GF-D8 (cell line): ENCODE measurements at regions not wholly inside any gene's neighbourhood (a gene's known extent, or its start where the extent isn't known, plus 50 kb on each side); places are given as distances from the start of the nearest gene placed in this dataset.

Experiments
- DNase-seq: peaks from one replicate; lab custom pipeline; 2025; lab: John Stamatoyannopoulos, UW

DNA sequence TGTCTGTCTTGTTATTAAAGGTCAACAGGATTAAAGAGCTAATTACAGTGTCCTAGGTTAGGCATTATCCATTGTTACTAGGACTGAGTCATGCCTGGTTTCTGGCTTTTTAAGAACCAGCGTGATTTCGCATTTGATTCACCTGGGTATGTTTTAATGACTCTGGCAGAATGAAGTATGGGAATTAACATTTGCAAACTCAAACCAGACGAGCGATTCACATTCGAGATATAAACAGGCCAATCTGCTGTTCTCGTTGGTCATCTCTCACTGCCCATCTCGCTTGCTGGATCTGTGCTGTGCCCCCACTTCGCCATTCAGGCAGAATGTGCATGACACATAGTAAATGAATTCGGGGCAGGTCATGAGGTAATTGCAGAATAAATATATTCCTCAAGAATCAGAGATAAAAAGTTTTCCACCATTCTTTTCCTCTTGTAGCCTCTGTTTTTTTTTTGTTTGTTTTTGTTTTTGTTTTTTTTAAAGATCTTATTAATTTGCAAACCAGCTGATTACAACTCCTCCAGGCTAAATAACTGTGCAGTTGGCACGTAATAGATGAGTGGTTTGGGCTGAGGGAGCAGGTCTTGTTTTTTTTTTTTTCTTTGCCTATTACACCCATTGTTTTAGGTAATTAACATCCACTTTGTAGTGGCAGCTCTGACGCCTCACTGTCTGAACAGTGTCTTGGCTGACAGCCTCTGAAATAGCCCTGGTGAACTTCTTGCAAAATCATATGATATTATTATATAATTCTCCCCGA lies 313.5 kb upstream of the MSX2 start:
- no peak for DNase-seq

DNA sequence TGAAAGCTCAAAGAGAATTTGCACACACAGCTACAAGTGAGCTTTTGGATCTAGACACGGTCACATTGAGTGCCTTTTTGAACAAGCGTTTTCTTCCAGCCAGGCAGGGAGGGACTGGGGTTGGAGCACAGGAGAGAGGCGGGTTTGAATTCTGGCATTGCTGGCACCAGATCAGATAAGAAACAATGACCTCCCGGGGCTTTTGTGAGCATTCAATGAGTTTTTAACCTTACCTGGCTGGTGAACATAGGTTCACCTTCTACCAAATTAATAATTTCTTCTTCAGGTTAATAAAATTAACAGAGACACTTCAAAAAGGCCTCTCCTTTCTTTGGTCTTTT lies 312.9 kb upstream of the MSX2 start:
- no peak for DNase-seq

DNA sequence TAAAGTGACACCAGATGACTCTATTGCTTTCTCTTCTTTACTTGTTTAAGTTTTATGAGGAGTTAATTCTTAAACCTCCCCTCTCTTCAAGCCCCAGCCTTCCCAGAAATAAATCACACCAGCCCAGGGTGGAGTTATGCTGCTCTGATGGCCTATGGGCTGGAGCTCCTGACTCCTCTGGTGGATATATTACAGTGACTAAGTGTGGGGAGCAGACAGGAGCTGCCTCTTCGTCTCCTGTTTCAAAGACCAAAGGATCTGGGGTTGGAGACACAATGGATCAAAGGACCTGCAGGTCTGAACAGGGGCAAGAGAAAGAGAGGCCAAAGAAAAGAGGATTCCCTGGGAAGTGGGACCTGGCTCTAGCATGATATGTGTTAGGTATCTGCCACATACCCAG lies 312.0 kb upstream of the MSX2 start:
- no peak for DNase-seq

DNA sequence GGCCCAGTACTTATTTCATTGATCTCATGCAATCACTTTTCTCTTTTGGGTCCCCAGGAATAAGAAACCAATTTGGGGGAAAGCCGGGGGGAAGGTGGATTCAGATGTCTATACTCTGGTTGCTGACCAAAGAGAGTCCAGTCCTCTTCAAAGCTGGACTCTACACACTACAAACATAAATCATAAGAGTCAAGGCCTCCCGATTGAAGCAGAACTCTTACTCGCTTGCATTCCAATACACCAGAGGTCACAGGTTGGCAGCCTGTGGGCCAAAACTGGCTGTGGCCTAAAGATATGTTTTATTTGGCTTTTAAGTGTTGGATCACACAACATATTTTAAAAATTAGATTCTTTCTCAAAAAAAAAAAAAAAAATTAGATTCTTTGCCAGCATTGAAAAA lies 311.4 kb upstream of the MSX2 start:
- DNase-seq = no peak

DNA sequence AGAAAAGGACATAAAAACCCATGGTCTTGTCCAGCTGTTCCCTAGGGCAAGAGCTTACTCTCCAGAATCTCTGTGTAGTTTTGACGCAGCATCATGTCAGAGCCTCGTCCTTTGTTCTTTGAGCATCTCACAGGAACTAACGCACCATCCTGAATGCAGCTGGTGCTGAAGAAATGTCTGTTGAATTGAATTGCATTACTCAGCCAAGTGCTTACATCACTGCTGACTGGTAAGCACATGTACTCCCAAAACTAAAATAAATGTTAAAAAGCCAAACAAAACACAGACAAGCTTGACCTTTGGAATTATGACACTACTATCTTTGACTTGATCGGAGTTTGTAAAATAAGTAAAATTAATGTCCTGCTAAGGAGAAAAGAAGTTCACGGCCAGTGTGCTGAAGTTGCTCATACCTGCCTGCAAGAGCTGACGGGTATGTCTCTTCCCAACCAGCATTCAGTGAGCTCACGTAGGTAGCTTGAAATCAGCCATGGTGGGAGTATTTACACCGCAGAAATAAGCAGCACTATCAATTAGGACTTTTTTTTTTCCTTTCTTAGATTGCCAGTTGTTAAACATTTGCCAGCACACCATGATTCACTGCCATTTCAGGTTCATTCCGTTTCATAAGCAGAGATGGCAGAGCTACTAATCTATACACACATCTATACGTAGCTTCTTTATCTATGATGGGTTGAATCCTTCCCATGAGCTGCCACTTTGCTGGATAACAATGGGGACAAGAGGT lies 310.6 kb upstream of the MSX2 start:
- no peak for DNase-seq

DNA sequence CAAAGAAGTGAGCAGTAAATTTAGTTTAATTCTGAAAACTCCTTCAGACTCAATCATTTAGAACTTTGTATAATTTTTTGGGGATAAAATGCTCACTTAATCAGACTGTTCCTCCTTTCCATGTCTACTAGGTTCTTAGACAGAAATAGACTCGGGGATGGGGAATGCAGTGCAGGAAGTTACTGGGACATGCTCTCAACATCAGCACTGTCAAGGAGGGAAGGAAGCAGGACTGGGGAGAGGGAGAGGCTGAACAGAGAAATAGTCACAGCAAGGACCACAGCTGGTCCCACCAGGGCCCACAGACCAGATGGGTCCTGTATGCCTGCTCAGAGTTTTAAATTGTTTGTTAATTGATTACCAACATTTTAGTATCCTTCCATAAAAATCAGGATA lies 310.1 kb upstream of the MSX2 start:
- DNase-seq = no peak

DNA sequence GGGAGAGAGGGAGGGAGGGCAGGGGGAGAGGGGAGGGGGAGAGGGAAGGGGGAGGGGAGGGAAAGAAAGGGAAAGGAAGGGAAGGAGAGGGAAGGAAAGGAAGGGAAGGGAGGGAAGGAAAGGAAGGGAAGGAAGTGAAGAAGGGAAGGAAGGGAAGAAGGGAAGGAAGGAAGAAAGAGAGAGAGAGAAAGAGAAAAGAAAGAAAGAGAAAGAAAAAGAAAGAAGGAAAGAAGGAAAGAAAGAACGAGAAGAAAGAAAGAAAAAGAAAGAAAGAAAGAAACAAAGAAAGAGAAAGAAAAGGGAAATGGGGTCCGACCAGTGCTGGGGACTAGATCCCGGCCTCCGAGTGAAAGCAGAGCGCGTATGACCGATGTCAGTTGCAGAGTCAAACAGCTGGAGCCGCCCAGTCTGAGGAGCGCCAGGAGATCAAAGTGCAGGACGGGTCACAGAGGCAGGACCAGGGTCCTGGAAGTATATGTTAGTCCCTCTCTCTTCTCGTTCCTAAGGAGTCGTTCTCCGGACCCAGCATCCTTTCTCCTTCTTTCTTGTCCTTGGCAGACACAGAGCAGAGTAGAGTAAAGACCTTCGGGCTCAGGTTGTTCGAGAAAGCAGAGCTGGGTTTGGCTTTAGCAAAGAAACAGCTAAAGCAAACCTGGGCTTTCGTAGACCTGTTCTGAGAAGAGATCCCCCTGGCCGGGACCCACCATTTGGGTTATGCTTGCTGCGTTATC lies 305.4 kb upstream of the MSX2 start:
- DNase-seq = no peak

DNA sequence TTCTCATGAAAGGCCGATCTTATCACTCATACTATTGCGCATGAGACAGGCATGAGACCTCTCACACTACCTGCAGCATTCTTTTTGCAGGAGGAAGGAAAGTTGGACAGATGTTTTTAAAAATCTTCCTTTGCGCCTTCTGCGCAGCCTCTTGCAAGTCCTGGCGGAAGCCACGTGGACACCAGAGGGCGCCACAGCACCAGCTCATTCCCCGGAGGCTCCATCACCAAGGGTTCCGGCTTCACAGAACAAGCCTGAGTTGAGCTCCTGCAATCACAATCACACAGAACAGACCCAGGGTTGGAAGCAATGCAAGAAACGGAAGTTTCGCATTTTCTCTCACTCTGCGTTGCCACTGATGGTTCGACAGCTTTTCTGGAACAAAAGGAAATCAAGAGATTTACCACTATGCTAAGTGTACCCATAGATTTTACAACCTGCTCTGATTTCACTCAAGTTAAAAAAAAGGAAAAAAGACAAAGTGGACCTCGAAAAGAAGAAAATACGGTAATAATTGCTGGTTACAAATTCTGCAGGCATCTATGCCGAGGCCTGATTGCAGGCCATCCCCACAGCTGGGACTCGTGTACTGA lies 304.7 kb upstream of the MSX2 start:
- DNase-seq = peak; percentile 4

DNA sequence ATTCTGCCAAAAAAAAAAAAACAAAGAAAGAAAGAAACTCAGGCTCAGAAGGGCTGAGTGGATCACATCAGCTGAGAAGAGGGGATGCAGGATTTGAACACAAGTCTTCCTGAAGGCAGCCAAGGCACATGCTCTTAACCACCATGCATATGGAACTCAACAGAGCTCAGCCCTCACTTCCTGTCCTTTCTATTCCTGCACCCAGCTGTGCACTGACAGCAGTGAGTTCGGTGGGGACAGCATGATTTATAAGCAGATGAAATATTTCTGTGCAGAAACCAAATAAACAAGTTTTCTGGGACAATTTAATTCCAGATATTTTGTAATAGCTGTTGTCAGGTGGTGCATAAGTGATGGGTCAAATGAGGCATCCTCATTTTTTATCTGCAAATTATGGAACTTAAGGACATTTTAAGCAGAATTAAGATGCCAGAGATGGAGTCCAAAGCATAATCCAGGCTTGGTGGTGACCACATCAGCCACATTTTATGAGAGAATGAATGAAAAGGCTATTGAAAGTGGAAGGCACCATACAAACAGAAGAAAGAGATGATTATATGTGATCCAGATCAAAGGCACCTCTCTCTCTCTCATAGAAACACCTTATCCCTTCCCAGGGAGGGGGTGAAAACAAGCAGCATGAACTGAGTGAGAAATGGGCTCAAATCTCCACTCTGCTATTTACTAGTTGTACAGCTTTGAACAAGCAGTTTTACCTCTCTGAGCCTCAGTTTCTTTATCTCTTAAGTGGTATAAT lies 303.6 kb upstream of the MSX2 start:
- DNase-seq = no peak

DNA sequence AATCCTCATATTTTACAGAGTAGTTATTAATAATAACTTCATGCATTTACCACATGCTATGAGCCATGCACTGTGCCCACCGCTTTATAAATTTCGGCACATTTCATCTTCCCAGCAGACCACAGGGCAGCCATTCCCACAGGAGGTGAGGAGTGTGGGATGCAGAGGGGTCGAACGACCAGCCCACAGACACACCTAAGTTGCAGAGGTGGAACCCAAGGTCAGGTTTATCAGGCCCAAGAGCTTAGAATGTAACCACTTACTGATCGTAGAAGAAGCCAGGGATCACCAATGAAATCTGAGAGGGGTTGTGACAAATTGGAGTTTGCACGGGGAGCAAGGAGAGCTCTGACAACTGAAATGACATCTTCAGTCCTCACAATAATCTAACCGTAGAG lies 303.0 kb upstream of the MSX2 start:
- no peak for DNase-seq

DNA sequence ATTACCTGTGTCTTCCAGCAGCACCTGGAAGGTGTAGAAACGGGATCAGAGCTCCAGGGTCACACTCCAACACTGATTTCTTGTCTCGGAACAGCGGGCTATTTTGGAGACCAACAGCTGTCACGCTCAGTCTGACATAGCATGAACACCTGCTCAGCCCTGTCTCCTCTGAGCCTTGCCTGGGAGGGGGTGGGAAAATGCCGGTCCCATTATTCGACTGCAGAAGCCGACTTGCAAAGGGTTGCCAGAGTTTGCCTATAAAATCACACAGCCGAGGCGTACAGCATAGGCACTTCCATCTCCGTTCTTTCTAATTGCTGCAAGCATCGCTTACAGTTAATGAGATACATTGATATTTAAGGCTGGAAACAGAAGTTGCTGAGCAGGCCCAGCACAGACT lies 300.8 kb upstream of the MSX2 start:
- no peak for DNase-seq

DNA sequence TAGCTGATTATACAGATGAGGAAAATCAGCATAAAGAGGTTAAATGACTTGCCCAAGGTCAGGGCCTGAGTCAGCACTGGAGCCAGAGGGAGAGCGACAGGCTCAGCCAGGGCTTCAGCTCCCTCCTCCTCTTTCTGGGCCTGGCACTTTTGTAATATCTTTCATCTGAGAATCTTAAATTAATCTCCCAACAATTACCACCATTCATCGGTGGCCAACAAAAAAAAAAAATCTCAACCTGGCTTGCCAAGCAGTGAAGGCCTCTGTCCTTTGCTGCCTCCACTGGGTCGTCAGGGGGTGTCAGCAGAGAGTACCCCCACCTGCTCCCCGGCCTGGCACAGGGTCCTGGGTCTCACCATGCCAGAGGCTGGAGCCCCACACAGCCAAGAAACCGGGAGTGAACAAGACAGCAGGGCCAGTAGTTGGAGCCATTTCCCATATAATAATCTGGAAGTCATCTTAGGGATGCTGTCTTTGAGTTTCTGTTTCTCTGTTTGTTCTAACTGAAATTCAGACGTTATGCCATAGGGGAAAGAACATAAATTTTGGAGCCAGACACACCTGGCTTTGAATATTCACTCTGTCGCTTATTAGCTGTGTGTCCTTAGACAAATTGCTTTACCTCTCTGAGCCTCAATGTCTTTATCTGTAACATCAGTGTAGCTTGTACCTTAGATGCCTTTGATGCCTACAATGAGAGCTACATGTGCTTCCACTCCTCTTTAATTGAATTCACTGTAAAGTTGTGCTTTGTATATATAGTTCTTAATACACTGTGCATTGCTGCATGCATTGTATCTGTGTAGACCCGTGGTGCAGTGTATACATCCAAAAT lies 299.9 kb upstream of the MSX2 start:
- no peak for DNase-seq

DNA sequence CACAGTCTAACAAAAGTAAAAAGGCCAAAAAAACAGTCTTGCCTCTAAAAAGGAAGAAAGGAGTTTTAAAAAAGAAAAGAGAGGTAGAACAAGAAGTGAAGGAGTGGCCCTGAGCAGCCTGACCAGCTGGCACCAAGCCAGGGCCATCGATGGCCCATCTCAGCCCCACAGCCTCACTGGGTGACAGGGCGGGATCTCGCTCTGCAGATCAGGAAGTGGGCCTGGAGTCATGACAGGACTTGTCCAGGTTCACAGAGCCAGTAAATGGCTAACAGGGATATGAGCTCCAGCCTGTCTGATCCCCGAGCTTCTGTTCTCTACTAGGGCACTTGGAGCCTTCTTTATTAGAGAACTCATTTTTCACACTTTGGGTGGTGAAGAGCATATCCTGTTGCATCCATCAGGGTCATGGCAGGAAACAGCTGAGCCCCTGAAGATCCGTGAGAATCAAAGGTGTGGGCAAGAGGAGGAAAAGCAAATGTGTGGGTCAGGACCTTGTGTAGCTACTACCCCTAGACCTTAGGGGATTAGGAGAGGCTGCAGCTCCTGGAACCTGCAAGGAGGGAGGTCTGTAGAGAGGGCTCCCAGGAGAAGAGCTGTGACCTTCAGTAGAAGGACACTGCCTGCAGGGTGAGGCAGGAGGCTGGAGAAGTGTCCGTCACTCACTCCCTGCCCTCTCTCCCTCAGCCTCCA lies 299.0 kb upstream of the MSX2 start:
- DNase-seq = no peak

DNA sequence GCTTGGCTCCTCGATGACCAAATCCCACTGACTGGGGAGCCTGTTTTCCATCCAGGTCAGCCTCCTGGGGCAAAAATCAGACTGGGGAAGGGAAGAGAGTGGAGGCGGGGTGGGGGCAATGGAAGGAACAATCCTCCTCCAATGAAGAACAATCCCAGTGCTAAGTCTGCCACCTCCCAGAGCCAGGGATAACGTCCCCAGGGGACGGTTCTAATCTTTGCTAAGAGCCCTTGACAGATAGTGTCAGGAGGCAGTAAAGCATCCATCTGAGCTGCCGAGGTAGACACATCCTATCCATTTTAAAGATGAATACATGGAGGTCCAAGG lies 298.5 kb upstream of the MSX2 start:
- no peak for DNase-seq

DNA sequence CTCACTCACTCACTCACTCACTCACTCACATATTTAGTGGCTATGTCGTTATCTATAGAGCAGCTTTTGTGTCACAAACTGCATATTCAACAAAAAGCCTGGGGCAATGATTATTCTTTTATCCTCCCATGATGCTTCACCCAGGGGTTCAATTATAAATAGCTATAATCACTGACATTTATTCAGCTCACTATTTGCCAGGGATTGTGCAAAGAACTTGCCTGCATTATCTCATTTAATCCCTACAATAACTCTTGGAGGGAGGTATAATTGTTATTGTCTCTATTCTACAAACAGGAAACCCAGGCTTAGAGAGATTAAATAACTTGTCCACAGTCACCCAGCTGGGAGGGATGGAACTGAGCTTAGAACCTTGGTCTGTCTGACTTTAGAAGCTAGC lies 298.0 kb upstream of the MSX2 start:
- no peak for DNase-seq

DNA sequence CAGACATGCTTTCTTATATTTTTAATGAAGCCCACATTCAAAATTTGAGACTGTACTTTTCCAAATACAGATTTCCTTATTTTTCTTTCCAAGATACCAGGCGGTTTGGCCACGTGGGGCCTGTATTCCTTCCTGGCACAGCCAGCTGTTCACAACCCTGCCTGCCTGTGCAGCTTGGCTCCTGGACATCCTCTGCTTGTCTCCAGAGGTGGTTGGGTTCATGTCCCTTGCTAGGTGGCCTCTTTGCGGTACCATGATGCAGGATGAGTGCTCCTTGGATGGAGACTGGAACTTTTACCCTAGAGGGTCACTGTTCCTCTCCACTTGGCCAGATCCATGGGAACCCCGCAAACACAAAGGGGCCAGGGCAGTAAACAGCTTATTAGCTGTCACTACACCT lies 297.5 kb upstream of the MSX2 start:
- no peak for DNase-seq

DNA sequence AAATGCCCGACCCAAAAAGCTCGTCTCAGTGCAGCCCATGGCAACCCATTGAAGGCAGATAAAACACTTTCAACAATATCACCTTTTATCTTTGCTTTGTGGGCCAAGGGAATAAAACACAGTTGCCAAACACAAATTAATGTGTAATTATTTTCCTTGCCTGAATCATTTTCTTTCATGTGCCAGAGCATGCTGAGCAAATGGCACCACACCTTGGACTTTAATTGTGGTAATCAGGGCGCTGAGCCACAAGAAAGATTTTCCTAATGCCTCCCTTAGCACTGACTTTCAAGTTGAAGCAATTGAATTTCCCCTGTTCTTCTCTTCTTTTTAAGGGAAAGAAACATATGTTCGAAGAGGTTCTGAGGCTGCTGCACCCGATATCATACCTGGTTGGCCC lies 297.1 kb upstream of the MSX2 start:
- DNase-seq = no peak

DNA sequence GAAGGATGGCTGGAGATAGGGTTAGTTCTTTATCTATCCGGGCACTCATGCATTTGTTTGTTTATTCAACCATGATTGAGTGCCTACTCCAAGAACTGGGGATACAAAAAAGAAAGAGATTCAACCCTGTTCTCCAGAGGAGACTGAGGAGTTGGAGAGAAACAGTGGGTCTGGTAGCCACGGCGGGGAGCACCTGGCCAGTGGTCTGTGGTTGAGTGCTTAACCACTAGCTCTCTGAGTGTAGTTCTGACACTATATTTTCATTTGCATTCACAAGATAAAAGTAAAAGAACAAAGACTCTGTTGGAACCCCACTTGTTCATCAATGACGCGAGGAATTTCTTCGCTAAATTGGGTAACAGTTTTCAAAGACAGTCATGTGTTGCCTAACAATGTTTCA lies 295.5 kb upstream of the MSX2 start:
- DNase-seq = no peak

DNA sequence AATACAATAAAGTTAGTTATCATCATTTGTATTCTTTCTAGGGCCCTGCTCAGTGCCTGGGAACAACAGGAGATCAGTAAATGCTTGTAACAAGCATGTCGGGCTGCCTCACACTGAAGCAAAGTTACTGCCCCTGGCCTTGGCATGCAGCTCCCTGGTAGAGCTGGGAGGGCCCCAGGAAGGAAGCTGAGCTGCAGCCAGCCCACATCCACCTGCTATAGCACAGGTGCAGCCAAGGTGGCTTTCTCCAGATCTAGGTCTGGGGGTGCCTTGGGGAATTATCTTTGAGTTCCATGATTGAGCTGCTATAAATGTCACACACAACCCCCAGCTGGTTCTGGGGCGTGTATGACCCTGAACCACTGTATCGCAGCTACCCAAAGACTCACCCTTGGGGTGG lies 293.4 kb upstream of the MSX2 start:
- DNase-seq = no peak

DNA sequence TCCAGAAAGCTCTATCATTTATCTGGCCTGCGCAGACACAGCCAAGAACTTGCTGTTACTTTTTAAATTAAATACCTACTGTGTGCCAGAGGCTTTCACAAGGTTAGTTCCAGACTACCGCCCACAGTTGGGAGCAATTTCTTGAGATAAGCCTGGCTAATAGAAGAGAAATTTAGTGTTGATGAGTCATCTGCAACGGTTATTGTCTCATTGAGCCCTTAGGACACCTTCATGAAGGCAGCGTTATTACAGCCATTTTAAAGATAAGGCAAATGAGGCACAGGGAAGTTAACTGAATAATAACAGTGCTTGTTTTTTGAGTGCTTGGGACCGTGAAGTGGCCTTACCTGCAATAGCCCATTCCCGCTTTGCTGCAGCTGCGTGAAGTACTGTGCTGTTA lies 292.9 kb upstream of the MSX2 start:
- DNase-seq = no peak

DNA sequence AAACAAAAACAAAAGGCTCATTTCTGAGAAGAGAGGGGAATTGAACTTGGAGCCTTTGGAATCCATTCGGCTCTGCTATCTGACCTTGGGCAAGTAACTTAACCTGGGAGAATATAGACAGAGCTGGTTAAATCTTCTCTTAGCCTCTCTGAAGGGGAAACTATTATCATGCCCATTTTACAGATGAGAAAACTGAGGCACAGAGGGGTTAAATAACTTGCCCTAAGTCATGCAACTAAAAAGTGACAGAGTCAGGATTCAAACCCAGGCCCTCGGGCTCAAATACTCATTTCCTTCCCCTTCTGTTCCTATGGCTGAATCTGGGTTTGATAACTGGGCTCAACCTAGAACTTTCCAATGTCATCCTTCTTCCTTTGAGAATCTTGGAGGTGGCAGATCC lies 291.3 kb upstream of the MSX2 start:
- no peak for DNase-seq
